ENCODE measurements at regions not wholly inside any gene's neighbourhood (a gene's known extent, or its start where the extent isn't known, plus 50 kb on each side); places are given as distances from the start of the nearest gene placed in this dataset.
"Not testable (repeated sequence)": the region's sequence is repeated elsewhere in the genome, so short reads cannot be mapped to it uniquely, and the experiment has no call there.

GRCh38 chr5:2375757-2376250 lies 375.7 kb downstream of the IRX2 start:
- DNase-seq: no peak

- no peak for DNase-seq
Measured at GRCh38 chr5:2375291-2375690, 376.2 kb downstream of the IRX2 start.

- no peak for DNase-seq
Measured at GRCh38 chr5:2374703-2375102, 376.8 kb downstream of the IRX2 start.

GRCh38 chr5:2373631-2374030 lies 377.8 kb downstream of the IRX2 start:
- DNase-seq: no peak

GRCh38 chr5:2371419-2371710 lies 380.1 kb downstream of the IRX2 start:
- DNase-seq: no peak

GRCh38 chr5:2370626-2371418 lies 380.7 kb downstream of the IRX2 start:
- DNase-seq: no peak

- no peak for DNase-seq
Measured at GRCh38 chr5:2369178-2369577, 382.3 kb downstream of the IRX2 start.

- DNase-seq: no peak
Measured at GRCh38 chr5:2366816-2367215, 384.7 kb downstream of the IRX2 start.

GRCh38 chr5:2357309-2357708 lies 394.2 kb downstream of the IRX2 start:
- DNase-seq: no peak

GRCh38 chr5:2355859-2356258 lies 395.6 kb downstream of the IRX2 start:
- DNase-seq: no peak

GRCh38 chr5:2353871-2354440 lies 397.5 kb downstream of the IRX2 start:
- DNase-seq: no peak

GRCh38 chr5:2353211-2353610 lies 398.3 kb downstream of the IRX2 start:
- no peak for DNase-seq

- no peak for DNase-seq
Measured at GRCh38 chr5:2352101-2352861, 399.2 kb downstream of the IRX2 start.

- not testable (repeated sequence) for DNase-seq
Measured at GRCh38 chr5:2349768-2350167, 401.7 kb downstream of the IRX2 start.

- DNase-seq: no peak
Measured at GRCh38 chr5:2338686-2339085, 412.8 kb downstream of the IRX2 start.

- DNase-seq: no peak
Measured at GRCh38 chr5:2335733-2336515, 415.6 kb downstream of the IRX2 start.

- DNase-seq: no peak
Measured at GRCh38 chr5:2335125-2335732, 416.2 kb downstream of the IRX2 start.

GRCh38 chr5:2334719-2335118 lies 416.8 kb downstream of the IRX2 start:
- DNase-seq: no peak

- no peak for DNase-seq
Measured at GRCh38 chr5:2333291-2333690, 418.2 kb downstream of the IRX2 start.

- no peak for DNase-seq
Measured at GRCh38 chr5:2332521-2332920, 419.0 kb downstream of the IRX2 start.

- DNase-seq: no peak
Measured at GRCh38 chr5:2330325-2331130, 420.9 kb downstream of the IRX2 start.

- no peak for DNase-seq
Measured at GRCh38 chr5:2329741-2330140, 421.7 kb downstream of the IRX2 start.
